Stimulated activated CD4-positive, alpha-beta T cell treated with anti-CD3 and anti-CD28 coated beads, TNF-alpha, amount 100 ng/mL, for 1 hour (primary cell): ENCODE measurements at regions not wholly inside any gene's neighbourhood (a gene's known extent, or its start where the extent isn't known, plus 50 kb on each side); places are given as distances from the start of the nearest gene placed in this dataset.

Source experiments
- DNase-seq, 3 donors: peaks; one replicate each; pipeline ENCODE4 v3.0.0-alpha.2; 2020; ENCODE audit warnings: low read depth in 3 of 3, low spot score in 1 of 3

DNA sequence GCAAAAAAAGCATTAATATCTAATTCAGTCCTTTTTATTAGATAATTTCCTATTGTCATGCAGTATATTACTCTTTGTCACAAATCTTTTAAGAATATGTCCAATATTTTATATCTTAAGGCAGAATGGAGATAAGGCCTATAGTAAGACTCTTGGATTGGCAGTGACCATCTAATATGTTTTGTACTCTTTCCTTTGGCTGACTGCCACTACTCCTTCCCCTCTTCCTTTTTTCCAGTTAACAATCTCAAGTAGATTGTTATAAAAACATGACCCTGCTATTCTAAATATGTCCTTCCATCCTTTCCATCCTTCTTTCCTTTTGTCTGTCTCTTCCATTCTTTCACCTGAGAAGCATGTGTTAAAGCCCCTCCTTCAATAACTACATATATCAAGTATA lies 92.8 kb upstream of the TMEM168 start:
- no peak for DNase-seq

DNA sequence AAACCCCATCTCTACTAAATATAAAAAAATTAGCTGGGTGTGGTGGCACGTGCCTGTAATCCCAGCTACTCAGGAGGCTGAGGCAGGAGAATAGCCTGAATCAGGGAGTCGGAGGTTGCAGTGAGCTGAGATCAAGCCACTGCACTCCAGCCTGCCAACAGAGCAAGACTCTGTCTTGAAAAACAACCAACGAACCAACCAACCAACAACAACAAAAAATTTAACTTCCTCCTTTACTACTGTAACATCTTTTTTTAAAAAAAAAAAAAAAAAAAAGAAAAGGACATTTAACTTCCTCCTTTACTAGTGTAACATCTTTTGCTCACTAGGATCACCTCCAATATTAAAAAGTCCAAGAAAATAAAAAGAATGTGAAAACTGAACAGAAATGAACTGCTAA lies 92.3 kb upstream of the TMEM168 start:
- no peak for DNase-seq

DNA sequence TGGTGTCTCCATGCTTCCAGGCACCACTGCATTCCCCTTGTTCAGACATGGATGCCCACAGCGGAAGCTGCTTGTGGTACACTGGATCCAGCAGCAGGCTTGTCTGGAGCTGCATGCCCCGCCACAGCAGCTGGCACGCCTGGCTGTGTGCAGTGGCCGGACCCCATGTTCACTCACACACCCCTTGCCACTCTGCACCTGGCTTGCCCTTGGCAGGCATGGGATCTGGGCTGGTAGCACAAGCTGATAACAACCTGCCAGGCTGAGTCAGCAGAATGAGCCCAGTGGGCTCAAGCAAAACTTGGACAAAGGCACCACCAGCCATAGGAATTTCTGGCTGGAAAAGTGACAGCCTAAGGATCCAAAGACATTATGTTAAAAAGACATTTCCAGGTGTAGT lies 91.8 kb upstream of the TMEM168 start:
- no peak for DNase-seq

DNA sequence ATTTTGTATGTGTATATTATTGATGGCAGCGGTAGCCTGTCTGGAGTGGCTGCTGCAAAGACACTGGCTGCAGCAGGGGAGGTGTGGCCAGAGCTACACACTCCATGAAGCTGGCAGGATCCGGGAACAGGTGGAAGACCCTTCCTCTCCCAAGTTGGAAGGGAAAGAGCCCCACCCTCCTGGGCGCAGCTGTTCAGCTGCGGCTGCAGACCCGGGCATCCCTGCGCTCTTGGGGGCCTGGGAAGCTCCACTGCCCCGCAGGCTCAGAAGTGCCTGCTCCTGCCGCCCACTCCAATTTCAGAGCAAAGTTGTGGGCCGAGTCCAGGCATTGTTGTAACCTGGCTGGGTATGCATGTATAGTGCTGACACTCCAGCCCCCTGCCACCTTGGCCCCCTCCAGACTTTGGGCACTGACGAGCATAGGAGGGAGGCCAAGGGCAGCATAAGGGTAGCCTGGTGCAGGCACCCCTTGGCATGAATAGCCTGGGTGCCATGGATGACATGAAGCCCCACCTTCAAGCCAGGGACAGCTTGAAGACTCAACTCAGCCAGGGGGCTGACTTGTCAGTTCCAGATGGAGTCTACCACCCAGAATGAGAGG lies 90.7 kb upstream of the TMEM168 start:
- no peak for DNase-seq

DNA sequence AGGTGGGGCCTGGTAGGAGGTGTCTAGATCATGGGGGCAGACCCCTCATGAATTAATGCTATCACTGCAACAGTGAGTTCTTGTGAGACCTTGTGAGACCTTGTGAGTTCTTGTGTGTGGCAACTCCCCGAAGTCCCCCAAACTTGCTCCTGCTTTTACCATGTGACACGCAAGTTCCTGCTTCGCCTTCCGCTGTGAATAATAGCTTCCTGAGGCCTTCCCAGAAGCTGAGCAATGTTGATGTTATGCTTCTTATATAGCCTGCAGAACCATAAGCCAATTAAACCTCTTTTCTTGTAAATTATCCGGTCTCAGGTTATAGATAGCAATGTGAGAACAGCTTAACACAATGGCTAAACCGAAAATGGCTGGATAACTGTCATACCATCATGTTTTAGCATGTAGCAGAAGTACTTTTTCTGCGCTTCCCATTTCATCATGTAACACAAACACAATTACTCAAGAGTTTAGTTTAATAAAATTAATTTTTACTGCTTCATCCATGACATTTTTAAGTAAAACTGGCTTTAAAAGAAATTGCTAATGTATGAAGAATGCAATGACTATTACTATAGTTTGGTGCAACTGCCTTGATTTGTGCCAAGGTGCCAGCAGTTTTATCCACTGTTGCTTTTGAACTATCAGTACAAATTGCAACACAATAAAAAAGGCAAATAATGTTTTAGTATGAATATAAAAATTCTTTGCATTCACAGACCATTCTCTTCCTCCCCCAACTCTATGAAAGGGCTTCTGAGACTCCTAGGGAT lies 87.7 kb upstream of the TMEM168 start:
- no peak for DNase-seq

DNA sequence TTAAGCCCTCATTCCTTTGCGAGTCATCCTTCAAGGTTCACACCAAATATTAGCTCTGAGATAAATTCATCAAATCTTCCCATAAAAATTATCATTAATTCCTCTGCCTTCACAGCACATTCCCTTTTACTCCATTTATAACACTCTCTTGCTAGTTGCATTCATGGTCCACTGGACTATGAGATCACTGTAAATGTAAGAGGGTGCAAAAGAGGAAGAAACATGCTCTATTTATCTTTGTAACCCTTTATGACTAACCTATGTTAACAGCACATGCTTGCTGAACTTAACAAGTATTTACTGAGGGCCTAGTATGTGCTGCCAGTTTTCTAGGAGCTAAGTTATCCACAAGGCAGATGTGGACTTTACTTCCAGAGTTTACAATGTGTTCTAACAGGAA lies 86.7 kb upstream of the TMEM168 start:
- DNase-seq, result no peak

DNA sequence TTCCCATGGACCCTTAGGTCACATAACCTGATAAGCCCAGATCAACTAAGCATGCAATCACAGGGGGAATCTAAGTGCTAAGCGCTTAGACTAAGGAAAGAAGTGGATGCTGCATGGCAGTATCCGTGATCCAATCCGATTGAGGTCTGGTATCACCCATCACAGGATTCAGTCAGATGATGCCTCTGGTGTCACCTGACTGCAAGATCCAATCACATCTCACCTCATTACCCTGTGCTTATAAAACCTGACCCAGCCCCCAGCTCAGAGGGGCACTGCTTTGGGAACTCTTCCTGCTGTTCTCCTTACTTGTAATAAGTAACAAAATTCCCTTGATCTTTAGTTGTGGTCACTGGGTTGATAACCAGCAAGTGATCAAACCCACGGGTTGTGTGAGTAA lies 84.7 kb upstream of the TMEM168 start:
- no peak for DNase-seq

DNA sequence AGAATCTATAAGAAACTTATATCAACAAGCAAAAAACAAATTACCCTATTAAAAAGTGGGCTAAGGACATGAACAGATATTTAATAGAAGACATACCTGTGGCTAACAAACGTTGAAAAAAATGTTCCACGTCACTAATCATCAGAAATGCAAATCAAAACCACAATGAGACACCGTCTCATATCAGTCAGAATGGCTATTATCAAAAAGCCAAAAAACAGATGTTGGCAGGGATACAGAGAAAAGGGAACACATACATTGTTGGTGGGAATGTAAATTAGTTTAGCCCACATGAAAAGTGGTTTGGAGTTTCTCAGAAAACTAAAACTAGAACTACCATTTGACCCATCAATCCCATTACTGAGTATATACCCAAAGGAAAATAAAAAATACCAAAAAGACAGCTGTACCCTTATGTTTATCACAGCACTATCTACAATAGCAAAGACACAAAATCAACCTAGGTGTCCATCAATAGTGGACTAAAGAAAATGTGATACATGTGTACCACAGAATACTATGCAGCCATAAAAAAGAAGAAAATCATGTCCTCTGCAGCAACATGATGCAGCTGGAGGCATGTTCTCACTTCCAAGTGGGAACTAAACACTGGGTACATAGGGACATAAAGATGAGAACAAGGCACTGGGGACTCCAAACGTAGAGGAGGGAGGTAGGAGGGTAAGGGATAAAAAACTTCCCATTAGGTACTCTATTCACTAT lies 83.8 kb upstream of the TMEM168 start:
- DNase-seq, result no peak

DNA sequence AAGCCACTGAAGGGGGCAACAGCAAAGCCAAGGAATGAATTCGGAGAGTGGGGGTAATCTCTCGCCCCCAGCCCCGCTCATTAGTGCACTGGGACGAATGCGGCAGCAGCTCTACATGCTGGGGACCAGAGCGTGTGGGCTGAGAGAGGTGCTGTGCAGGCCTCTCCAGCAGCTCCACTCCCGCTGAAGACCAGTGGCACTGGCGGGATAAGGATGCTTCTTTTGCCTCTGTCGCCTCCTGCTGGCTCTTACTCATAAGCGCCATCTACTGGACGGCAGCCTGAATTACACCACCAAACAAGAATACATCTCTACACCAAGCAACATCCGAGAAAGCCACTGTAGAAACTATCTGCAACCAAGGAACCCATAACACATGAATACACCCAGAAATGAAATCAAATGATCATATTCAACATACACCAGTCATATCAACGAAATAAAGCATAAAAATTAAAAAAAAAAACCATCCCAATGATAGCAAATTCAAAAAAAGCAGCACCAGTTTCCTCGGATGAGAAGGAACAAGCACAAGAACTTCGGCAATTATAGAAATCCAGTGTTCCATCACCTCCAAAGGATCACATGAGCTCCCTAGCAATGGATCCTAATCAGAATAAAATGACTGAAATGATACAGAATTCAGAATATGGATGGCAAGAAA lies 79.0 kb upstream of the TMEM168 start:
- peak in 2 of 3 donors; percentile 16 to 31 for DNase-seq

DNA sequence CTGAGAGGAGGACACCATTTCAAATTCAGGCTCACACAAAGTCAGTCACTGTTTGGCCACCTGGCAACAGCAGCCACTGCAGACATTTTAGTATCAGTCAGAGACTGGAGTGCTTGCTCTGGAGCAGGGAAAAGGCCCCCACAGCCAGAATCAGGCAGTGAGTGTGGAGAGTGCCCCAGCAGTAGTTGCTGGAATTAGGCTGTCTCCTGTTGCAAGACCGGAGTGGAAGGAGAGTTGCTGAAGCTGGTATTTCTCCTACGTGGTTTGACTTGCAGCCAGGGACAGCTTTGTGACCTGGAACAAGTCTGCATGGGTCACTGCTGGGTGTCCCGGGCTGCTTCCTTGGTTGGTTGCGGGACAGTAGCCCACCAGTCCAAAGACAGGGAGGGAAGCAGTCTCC lies 78.4 kb upstream of the TMEM168 start:
- DNase-seq, result no peak

DNA sequence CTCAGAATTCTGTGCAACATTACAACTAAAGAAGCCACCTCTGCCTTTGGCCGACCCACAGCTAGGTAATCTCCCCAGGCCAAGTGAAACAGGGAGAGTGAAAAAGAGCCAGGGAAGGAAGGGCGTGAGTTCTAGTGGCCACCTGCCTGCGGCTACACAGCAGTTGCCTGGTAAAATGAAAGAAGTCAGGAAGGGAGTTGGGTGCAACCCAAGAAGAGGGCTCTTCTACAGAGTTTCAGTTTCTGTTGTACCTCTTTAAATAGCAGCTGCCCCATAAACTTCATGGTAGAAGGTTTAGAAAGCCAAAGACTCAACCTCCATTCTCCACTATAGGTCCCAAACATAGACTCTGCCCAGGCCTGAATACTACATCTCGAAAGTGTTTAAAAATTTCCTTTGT lies 76.2 kb upstream of the TMEM168 start:
- no peak for DNase-seq

DNA sequence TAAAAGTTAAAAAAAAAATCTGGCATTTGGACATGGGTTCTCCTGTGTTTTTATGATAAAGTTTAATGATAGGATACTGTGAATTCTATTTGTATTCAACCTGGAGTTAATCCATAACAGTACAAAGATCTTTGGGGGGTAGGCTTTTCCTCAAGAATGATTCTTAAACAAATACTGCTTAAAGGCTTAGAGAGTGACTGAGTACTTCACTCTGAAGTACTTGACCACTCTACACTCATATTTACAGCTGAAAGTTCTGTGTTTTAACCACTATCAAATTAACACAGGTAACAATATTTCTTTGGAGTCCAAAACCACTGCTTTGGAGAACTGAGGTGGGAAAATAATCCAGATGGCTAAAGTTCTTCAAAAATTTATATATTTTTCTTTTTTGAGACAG lies 74.2 kb upstream of the TMEM168 start:
- no peak for DNase-seq

DNA sequence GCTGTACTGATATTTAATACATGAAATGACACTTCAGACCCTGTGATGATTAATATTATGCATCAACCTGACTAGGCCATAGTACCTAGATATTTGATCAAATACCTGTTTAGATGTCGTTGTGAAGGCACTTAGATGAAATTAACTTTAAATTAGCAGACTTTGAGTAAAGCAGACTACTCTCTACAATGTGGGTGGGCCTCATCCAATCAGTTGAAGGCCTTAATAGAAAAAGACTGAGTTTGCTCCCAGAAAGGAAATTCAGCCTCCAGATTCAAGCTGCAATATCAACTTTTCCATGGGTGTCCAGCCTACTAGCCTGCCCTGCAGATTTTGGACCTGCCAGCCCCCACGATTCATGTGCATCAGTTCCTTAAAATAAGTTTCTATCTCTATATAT lies 68.6 kb upstream of the TMEM168 start:
- DNase-seq, result no peak

DNA sequence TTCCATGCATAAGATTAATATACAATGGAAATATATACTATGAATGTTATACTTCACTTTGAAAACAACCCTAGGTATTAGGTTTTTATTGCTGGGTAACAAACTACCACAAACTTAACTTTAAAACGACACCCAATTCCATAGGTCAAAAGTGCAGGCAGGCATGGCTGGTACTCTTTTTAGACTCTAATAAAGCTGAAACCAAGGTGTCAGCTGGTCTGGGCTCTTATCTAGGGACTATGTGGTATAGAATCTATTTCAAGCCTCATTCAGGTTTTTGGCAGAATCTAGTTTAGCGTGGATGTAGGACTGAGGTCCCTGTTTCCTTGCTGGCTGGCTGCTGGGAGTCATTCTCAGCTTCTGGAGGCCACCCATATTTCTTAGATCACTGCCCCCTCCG lies 65.0 kb upstream of the TMEM168 start:
- DNase-seq, result no peak

DNA sequence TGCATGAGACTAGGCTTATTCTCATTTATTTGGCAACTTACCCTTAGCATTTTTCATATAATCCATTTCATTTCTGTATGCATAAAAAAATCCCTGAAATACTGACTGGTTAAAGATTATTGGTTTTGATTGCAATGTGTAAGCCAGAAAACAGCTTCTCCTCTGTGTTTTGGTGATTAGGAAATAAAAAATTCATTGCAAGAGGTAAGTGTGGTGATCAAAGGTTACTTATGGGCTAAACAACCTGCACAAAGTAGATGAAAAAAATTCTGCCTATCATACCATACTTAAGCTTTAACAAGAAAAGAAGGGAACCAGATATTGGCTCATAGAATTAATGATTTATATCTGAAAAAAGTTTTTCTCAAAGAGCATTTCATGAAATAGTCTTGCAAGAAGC lies 64.0 kb upstream of the TMEM168 start:
- no peak for DNase-seq

DNA sequence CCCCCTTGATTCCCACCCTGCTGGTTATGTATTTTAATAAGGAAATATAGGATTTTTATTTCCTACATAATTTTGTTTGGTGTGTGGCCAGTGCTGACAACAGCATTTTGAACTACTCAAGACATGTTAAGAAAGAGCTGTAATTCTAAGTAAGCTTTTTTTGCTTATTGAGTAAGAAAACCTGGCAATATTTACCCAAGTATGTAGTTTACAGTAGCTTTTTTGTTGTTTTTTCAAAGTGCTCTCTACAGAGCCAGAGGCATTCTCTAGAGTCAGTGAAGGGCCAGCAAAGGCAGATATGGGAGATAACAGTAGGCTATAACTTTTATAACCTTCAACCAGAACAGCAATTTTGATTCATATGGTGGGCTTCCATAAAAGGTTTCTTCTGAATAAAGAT lies 63.2 kb upstream of the TMEM168 start:
- no peak for DNase-seq

DNA sequence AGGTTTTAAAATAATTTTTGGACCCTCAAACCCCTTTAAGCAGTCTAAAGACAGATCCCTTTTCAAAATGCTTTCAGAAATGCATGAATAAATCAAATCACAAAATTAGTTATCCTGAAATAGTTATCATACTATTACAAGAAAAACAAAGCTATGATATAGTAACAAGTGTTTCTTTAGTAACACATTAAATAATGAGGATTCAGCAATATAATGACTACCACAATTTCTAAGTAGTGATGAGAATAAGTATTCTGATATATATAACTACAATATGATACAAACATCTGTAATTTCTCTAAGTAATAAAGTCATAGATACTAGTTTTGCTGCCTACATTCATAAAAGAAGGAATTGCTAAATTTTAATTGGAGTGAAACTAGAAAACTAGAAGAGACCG lies 53.0 kb upstream of the TMEM168 start:
- DNase-seq, result no peak
